ENCODE measurements at regions not wholly inside any gene's neighbourhood (a gene's known extent, or its start where the extent isn't known, plus 50 kb on each side); places are given as distances from the start of the nearest gene placed in this dataset.

DNA sequence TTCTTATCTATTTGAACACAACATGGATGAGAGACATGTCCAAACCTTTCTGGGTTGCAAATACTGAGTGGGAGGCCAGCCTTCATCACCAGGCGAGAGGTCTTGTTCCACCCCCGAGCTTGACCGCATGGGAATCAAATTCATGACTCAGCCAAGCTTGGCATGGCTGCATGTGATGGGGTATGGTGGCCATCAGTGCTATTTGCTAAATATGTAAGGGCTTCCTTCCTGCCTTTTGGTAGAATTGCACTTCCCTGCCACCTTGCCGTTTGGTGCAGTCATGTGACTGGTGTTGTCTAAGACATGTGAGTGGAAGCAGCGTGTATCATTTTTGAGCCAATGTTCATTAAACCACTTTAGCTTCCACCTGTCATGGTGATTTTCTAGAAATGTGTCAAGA is 508.9 kb upstream of the SULF2 start:
- ATAC-seq (no peak), DNase-seq (no peak)
- intact Hi-C loops (cut with DNase I), result no loop called here

GRCh38 chr20:48293671-48294070 is 508.4 kb upstream of the SULF2 start:
- Histone ChIP-seq H3K36me3 (ENCODE audit: insufficient read depth in 1 of 2, low read depth in 1 of 2) (no peaks in the 10 kb centered on the region), H3K27me3 (ENCODE audit: insufficient read depth in 3 of 3, low read length in 2 of 3) (no peaks in the 10 kb centered on the region), H3K4me1 (no peaks in the 10 kb centered on the region), H3K4me3 (no peak overlapping the region), H3K9me3 (no peaks in the 10 kb centered on the region), H3K27ac (no peak overlapping the region)
- DNase-seq, result no peak
- no peak for ATAC-seq
- WGBS, 3 donors, result 80 to 89% (median 81%) methylated on average over 4 of the region's 4 CpGs
- TF ChIP-seq CTCF (IDR thresholded peaks at IDR 0.05), result no peak
- intact Hi-C loops (cut with DNase I), result no loop called here

More for the DNA sequence above, 508.9 kb upstream of the SULF2 start:
- no peaks in the 10 kb centered on the region for H3K9me3 ChIP-seq
- H3K36me3 ChIP-seq (ENCODE audit: insufficient read depth in 1 of 2, low read depth in 1 of 2), result no peaks in the 10 kb centered on the region
- H3K27me3 ChIP-seq (ENCODE audit: insufficient read depth in 3 of 3, low read length in 2 of 3), result no peaks in the 10 kb centered on the region
- 66 to 78% (median 75%) methylated on average over 5 of the region's 5 CpGs for WGBS, 3 donors
- H3K4me1 ChIP-seq, result no peaks in the 10 kb centered on the region
- no peak overlapping the region for H3K27ac ChIP-seq
- H3K4me3 ChIP-seq, result no peak overlapping the region
- TF ChIP-seq CTCF (IDR thresholded peaks at IDR 0.05), result no peak

DNA sequence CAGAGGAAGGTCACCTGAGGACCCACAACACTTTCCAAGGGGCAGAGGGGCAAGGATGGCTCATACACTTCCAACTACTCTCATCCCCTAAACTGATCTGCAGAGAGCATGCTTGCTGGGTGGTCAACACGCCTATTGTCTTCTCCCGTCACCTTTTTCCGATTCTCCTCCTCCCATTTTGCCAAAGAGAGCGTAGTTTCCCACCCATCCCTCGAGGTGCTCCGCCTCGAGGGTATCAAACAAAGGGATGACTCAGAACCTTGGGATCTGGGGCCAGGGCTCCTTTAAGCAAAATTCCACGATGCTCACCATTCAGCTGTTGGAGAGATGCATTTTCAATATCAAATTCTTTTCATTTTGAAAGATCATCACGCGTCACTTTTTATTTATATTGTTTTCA is 507.5 kb upstream of the SULF2 start:
- no peak for TF ChIP-seq CTCF (IDR thresholded peaks at IDR 0.05)
- Histone ChIP-seq H3K9me3 (no peaks in the 10 kb centered on the region), H3K27ac (no peak overlapping the region), H3K27me3 (ENCODE audit: insufficient read depth in 3 of 3, low read length in 2 of 3) (no peaks in the 10 kb centered on the region), H3K4me3 (no peak overlapping the region), H3K36me3 (ENCODE audit: insufficient read depth in 1 of 2, low read depth in 1 of 2) (no peaks in the 10 kb centered on the region), H3K4me1 (no peaks in the 10 kb centered on the region)
- DNase-seq (no peak), ATAC-seq (no peak)
- 80 to 89% (median 85%) methylated on average over 10 of the region's 10 CpGs for WGBS, 3 donors
- intact Hi-C loops (cut with DNase I), result no loop called here

DNA sequence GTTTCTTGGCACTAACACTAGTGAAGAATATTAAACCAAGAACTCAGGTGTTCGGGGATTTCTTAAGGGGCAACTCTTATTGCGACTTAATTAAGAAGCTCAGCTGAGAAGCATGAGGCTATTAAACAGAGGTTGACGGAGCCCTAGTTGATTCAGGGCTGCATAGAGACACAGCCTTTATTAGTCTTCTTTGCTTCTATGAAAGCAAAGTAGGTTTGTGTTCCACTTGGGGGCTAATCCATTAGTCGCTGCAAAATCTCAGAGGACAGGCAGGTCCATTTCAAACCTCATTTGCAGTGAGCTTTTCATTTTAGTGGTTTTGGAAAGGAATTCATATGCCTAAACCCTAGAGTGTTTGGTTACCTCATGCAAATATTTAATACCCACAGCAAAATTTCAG is 506.6 kb upstream of the SULF2 start:
- Histone ChIP-seq H3K4me1 (peaks cover 3% of the 10 kb centered on the region), H3K9me3 (no peaks in the 10 kb centered on the region), H3K27ac (no peak overlapping the region), H3K36me3 (ENCODE audit: insufficient read depth in 1 of 2, low read depth in 1 of 2) (no peaks in the 10 kb centered on the region), H3K4me3 (no peak overlapping the region), H3K27me3 (ENCODE audit: insufficient read depth in 3 of 3, low read length in 2 of 3) (no peaks in the 10 kb centered on the region)
- intact Hi-C loops (cut with DNase I), result no loop called here
- DNase-seq, result no peak
- WGBS, 3 donors, result 85 to 93% (median 91%) methylated on average over 4 of the region's 4 CpGs
- no peak for ATAC-seq
- no peak for TF ChIP-seq CTCF (IDR thresholded peaks at IDR 0.05)

DNA sequence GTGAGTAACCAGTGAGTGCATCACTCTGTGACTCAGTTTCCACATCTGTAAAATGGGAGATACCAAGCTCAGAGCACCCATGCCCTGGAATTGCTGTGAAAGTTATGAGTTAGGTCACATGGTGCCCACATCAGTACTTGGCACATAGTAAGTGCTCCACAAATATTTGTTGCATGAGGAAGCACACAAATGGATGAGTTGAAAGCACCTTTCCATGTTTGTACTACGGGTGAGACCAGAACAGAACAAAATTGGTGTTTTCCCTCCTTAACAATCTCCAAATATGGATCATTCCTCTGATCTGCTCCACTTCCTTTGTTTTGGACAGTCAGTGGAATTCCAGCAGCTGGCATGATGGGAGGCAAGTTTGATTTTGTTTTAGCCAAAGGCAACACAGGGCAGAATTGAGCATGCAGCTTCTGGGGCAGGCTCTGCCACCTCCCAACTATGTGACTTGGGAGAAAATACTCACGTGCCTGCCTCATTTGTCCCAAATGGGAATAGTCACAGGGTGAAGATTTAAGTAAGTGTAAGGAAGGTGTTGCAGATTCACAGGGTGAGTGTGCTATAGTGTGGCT is 503.7 kb upstream of the SULF2 start:
- TF ChIP-seq CTCF (IDR thresholded peaks at IDR 0.05), result no peak

More for the DNA sequence above, 503.7 kb upstream of the SULF2 start:
- H3K36me3 ChIP-seq (ENCODE audit: insufficient read depth in 1 of 2, low read depth in 1 of 2), result no peaks in the 10 kb centered on the region
- ATAC-seq (no peak), DNase-seq (no peak)
- intact Hi-C loops (cut with DNase I), result no loop called here
- H3K4me3 ChIP-seq, result no peak overlapping the region
- no peak overlapping the region for H3K27ac ChIP-seq
- H3K27me3 ChIP-seq (ENCODE audit: insufficient read depth in 3 of 3, low read length in 2 of 3), result no peaks in the 10 kb centered on the region
- peaks cover 6% of the 10 kb centered on the region for H3K4me1 ChIP-seq
- WGBS, 3 donors, result 36 to 53% (median 38%) methylated on average over 2 of the region's 2 CpGs
- no peaks in the 10 kb centered on the region for H3K9me3 ChIP-seq
